Mesenchymal stem cell (in vitro differentiated cells and primary cell): ENCODE measurements at regions not wholly inside any gene's neighbourhood (a gene's known extent, or its start where the extent isn't known, plus 50 kb on each side); places are given as distances from the start of the nearest gene placed in this dataset.

Experiments
- DNase-seq: peaks from one replicate; pipeline ENCODE4 v3.0.0-alpha.2; 2013
- H2AFZ ChIP-seq: one replicate; pipeline ENCODE4 v1.6.1; 2013; ENCODE audit warnings: low read depth, mild to moderate bottlenecking, control low read depth, inconsistent platforms, low read length, moderate library complexity
- H2AK5ac ChIP-seq: 2 replicates; pipeline ENCODE4 v1.6.1; 2013; ENCODE audit warnings: low read length, moderate library complexity, mild to moderate bottlenecking, inconsistent platforms; ENCODE audit not compliant: severe bottlenecking
- H2BK120ac ChIP-seq: one replicate; pipeline ENCODE4 v1.6.1; 2013; ENCODE audit warnings: low read depth, mild to moderate bottlenecking, inconsistent platforms, low read length, moderate library complexity
- H2BK12ac ChIP-seq, 2 experiments: one replicate each; pipeline ENCODE4 v1.6.1; 2013; ENCODE audit warnings: inconsistent platforms in 2 of 2, low read length in 2 of 2, mild to moderate bottlenecking in 2 of 2, moderate library complexity in 2 of 2, control low read depth in 1 of 2
- H2BK15ac ChIP-seq: one replicate; pipeline ENCODE4 v1.6.1; 2013; ENCODE audit warnings: mild to moderate bottlenecking, low read depth, inconsistent platforms; ENCODE audit not compliant: poor library complexity, severe bottlenecking
- H2BK5ac ChIP-seq: 2 replicates; pipeline ENCODE4 v1.6.1; 2013; ENCODE audit warnings: low read depth, mild to moderate bottlenecking, low read length, control low read depth, inconsistent platforms; ENCODE audit not compliant: poor library complexity, severe bottlenecking
- H3K14ac ChIP-seq, 2 experiments: one replicate each; pipeline ENCODE4 v1.6.1; 2013; ENCODE audit warnings: inconsistent platforms in 2 of 2, low read length in 2 of 2, control low read depth in 1 of 2, mild to moderate bottlenecking in 1 of 2, moderate library complexity in 1 of 2
- H3K18ac ChIP-seq, 2 experiments: one replicate each; pipeline ENCODE4 v1.6.1; 2013; ENCODE audit warnings: inconsistent platforms in 2 of 2, low read length in 2 of 2, control low read depth in 1 of 2, low read depth in 1 of 2, mild to moderate bottlenecking in 1 of 2
- H3K23ac ChIP-seq, 2 experiments: one replicate each; pipeline ENCODE4 v1.6.1; 2013; ENCODE audit warnings: inconsistent platforms in 2 of 2, low read length in 2 of 2, mild to moderate bottlenecking in 2 of 2, moderate library complexity in 2 of 2, control low read depth in 1 of 2
- H3K27ac ChIP-seq: 2 replicates; pipeline ENCODE4 v1.5.1; 2013; ENCODE audit warnings: mild to moderate bottlenecking, moderate library complexity, low read length, control low read depth, inconsistent platforms; ENCODE audit not compliant: poor library complexity, severe bottlenecking
- H3K27me3 ChIP-seq, 2 experiments: 2 replicates each; pipeline versions ENCODE4 v1.6.1 to v1.7.0; 2013; ENCODE audit warnings: low read length in 2 of 2, mild to moderate bottlenecking in 2 of 2, moderate library complexity in 2 of 2, control low read depth in 1 of 2, inconsistent platforms in 1 of 2; ENCODE audit not compliant: control insufficient read depth in 1 of 2, insufficient read depth in 1 of 2
- H3K36me3 ChIP-seq, 2 experiments: 2 replicates each; pipeline versions ENCODE4 v1.6.1 to v1.7.0; 2013; ENCODE audit warnings: low read length in 2 of 2, control low read depth in 1 of 2, inconsistent platforms in 1 of 2, low read depth in 1 of 2, mild to moderate bottlenecking in 1 of 2; ENCODE audit not compliant: insufficient read depth in 2 of 2, control insufficient read depth in 1 of 2
- H3K4ac ChIP-seq, 2 experiments: one replicate each; pipeline ENCODE4 v1.6.1; 2013; ENCODE audit warnings: inconsistent platforms in 2 of 2, low read length in 2 of 2, mild to moderate bottlenecking in 2 of 2, moderate library complexity in 2 of 2, control low read depth in 1 of 2, low read depth in 1 of 2
- H3K4me1 ChIP-seq: 2 replicates; pipeline ENCODE4 v1.6.1; 2013; ENCODE audit warnings: low read depth, low read length, control low read depth; ENCODE audit not compliant: control insufficient read depth, insufficient read depth
- H3K4me2 ChIP-seq: 2 replicates; pipeline ENCODE4 v1.6.1; 2013; ENCODE audit warnings: low read length, mild to moderate bottlenecking, inconsistent platforms; ENCODE audit not compliant: poor library complexity, severe bottlenecking
- H3K4me3 ChIP-seq, 2 experiments: 2 replicates each; pipeline versions ENCODE4 v1.5.1 to v1.7.0; 2013; ENCODE audit warnings: low read length in 2 of 2, mild to moderate bottlenecking in 2 of 2, control low read depth in 1 of 2, low read depth in 1 of 2; ENCODE audit not compliant: insufficient read depth in 1 of 2
- H3K79me1 ChIP-seq: replicated peaks from 2 replicates; pipeline ENCODE4 v1.6.1; 2013; ENCODE audit warnings: mild to moderate bottlenecking, control low read depth, low read length, inconsistent platforms; ENCODE audit not compliant: poor library complexity, severe bottlenecking
- H3K9ac ChIP-seq: 2 replicates; pipeline ENCODE4 v1.7.0; 2013; ENCODE audit warnings: mild to moderate bottlenecking, low read length, moderate library complexity
- H3K9me3 ChIP-seq: 2 replicates; pipeline ENCODE4 v1.7.0; 2013; ENCODE audit warnings: mild to moderate bottlenecking, low read length; ENCODE audit not compliant: control insufficient read depth
- H4K8ac ChIP-seq: one replicate; pipeline ENCODE4 v1.6.1; 2013; ENCODE audit warnings: inconsistent platforms, mild to moderate bottlenecking, low read length, moderate library complexity
- H4K91ac ChIP-seq: one replicate; pipeline ENCODE4 v1.6.1; 2013; ENCODE audit warnings: mild to moderate bottlenecking, low read length, inconsistent platforms
- WGBS: methylation state at CpG from one replicate; pipeline ENCODE4 v1.1.7; 2013; ENCODE audit warnings: mixed read lengths; 5-methylcytosine and 5-hydroxymethylcytosine counted together

DNA sequence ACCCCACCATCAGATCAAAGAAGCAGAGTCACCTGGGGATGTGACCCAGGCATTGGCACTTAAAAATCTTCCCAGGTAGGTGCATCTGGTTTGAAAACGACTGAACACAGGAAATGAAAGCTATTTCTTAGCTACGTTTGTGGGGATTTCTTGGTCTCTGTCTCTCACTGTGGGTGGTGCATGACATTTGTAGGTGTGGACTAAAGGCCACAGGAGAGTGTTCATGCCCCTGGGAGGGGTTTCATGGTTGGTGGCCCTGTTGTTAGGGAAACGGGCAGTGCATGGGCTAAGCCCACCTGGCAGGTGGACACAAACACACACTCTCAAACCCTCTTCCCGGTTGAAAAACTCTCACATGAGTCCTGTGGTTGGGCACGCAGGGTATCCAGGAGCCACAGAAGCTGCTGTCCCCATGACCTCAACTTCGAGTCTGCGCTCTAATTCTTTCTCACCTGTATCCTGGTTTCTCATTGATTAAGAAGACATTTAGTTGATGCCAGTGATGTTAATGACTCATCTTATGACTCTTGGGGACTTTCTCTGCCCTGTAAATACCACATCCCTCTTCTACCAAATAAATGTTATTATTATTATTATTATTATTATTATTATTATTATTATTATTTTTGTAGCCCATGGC, 119.4 kb downstream of the MRPS6 start:
- Histone ChIP-seq H3K4me1 (no peaks in the 10 kb centered on the region), H3K36me3 (peaks cover 0 to 36% of the 10 kb centered on the region in 2 experiments), H3K14ac (no peak overlapping the region), H2AK5ac (no peak overlapping the region), H3K27me3 (peaks cover 0 to 4% of the 10 kb centered on the region in 2 experiments), H3K23ac (no peak overlapping the region), H3K27ac (no peak overlapping the region), H2BK12ac (no peak overlapping the region), H4K91ac (no peak overlapping the region), H3K4me3 (no peak overlapping the region), H3K9ac (no peak overlapping the region), H3K79me1 (peaks cover 7% of the 10 kb centered on the region), H2BK15ac (no peak overlapping the region), H3K4ac (no peak overlapping the region), H3K4me2 (no peak overlapping the region), H3K18ac (peak overlapping the region in 1 of 2 experiments; percentile 35), H4K8ac (no peak overlapping the region), H2AFZ (no peak overlapping the region), H2BK5ac (no peak overlapping the region), H3K9me3 (no peaks in the 10 kb centered on the region), H2BK120ac (no peak overlapping the region)
- no peak for DNase-seq
- WGBS: 95% methylated on average over 5 of the region's 7 CpGs

DNA sequence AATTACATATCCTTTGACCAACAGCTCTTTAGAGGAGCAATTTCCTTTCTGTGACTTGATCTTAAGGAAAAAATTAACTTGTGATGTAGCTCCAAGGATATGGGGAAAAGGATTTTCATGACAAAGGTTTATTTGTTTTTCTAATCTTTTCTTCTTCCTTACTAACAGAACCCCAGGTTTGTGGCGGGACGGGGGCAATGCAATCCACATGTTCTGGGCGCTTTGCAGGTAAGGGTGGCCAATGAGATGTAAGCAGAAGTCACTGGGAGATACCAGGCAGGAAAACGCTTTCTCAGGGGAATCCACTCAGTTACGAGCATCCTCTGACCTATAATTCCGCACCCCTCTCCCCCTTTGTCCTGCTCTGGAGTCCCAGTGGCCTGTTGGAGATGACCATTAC, 122.0 kb downstream of the MRPS6 start:
- DNase-seq: no peak
- Histone ChIP-seq H2BK120ac (no peak overlapping the region), H2AFZ (no peak overlapping the region), H3K27me3 (peaks cover 0 to 4% of the 10 kb centered on the region in 2 experiments), H2BK15ac (no peak overlapping the region), H3K4me2 (no peak overlapping the region), H3K4me3 (no peak overlapping the region), H3K27ac (no peak overlapping the region), H3K36me3 (peaks cover 0 to 21% of the 10 kb centered on the region in 2 experiments), H2AK5ac (no peak overlapping the region), H3K79me1 (peaks cover 4% of the 10 kb centered on the region), H3K9me3 (no peaks in the 10 kb centered on the region), H2BK12ac (no peak overlapping the region), H3K18ac (no peak overlapping the region), H4K8ac (no peak overlapping the region), H4K91ac (no peak overlapping the region), H3K9ac (no peak overlapping the region), H3K4ac (no peak overlapping the region), H3K4me1 (peaks cover 5% of the 10 kb centered on the region), H3K23ac (no peak overlapping the region), H3K14ac (no peak overlapping the region), H2BK5ac (no peak overlapping the region)
- WGBS: 75% methylated on average over 2 of the region's 6 CpGs

DNA sequence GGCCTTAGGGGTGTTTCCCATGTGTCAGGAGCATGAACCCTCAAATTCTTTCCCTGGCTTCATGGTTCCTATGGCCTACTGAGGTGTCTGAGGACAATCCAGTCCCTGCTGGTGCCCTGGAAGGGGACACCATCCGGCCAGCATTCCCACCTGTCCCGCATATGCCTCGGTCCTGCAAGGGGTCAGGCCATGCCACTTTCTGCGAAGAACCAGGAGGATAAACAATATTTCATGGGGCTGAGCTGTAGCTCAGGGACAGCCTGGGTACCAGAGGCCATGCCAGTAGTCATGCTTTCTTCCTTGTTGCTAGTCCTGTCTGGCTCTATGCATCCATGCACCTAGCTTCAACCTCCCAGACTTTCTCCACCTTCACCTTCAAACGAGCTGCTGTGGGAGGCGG, 123.6 kb downstream of the MRPS6 start:
- Histone ChIP-seq H4K91ac (no peak overlapping the region), H3K4me3 (no peak overlapping the region)
- WGBS: 98% methylated on average over 4 of the region's 6 CpGs

DNA sequence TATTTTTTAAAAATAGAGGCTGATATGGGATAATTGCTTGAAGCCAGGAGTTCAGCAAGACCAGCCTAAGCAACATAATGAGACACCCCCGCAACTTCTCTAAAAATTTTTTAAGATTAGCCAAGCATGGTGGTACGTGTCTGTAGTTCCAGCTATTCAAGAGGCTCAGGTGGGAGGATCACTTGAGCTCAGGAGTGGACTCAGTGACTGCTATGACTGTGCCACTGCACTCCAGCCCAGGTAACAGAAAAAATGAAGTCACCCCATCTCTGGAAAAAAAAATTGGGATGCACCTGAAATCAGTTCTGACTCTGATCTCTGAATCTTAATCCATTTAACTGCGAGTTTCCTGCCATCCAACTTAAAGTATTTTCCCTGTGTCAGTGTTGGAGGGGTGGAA, 124.2 kb downstream of the MRPS6 start:
- Histone ChIP-seq H3K18ac (no peak overlapping the region), H4K8ac (no peak overlapping the region), H3K23ac (no peak overlapping the region), H3K14ac (no peak overlapping the region), H3K4me2 (no peak overlapping the region), H2BK12ac (no peak overlapping the region), H3K9me3 (no peaks in the 10 kb centered on the region), H3K79me1 (peaks cover 4% of the 10 kb centered on the region), H2AFZ (no peak overlapping the region), H4K91ac (no peak overlapping the region), H3K27me3 (no peaks in the 10 kb centered on the region), H3K4ac (no peak overlapping the region), H2BK15ac (no peak overlapping the region), H2AK5ac (no peak overlapping the region), H3K27ac (no peak overlapping the region), H3K36me3 (peaks cover 0 to 9% of the 10 kb centered on the region in 2 experiments), H3K9ac (no peak overlapping the region), H2BK120ac (no peak overlapping the region), H2BK5ac (no peak overlapping the region), H3K4me1 (peaks cover 19% of the 10 kb centered on the region), H3K4me3 (no peak overlapping the region)
- WGBS: 94% methylated on average over 3 of the region's 3 CpGs
- DNase-seq: no peak

More for the DNA sequence above, 123.6 kb downstream of the MRPS6 start:
- H2BK15ac ChIP-seq: peak overlapping the region; percentile 44
- no peak overlapping the region for H3K18ac ChIP-seq
- no peak overlapping the region for H3K9ac ChIP-seq
- no peak overlapping the region for H4K8ac ChIP-seq
- H3K4ac ChIP-seq: no peak overlapping the region
- H3K27ac ChIP-seq: no peak overlapping the region
- peaks cover 13% of the 10 kb centered on the region for H3K4me1 ChIP-seq
- peaks cover 4% of the 10 kb centered on the region for H3K79me1 ChIP-seq
- H3K14ac ChIP-seq: no peak overlapping the region
- no peak overlapping the region for H3K23ac ChIP-seq
- H2AK5ac ChIP-seq: no peak overlapping the region
- H2AFZ ChIP-seq: no peak overlapping the region
- DNase-seq: no peak
- H3K9me3 ChIP-seq: no peaks in the 10 kb centered on the region
- H2BK5ac ChIP-seq: no peak overlapping the region
- H2BK120ac ChIP-seq: no peak overlapping the region
- H3K4me2 ChIP-seq: no peak overlapping the region
- H2BK12ac ChIP-seq: no peak overlapping the region
- H3K36me3 ChIP-seq: peaks cover 0 to 9% of the 10 kb centered on the region in 2 experiments
- H3K27me3 ChIP-seq: no peaks in the 10 kb centered on the region
